RWPE2 (cell line): ENCODE measurements at regions not wholly inside any gene's neighbourhood (a gene's known extent, or its start where the extent isn't known, plus 50 kb on each side); places are given as distances from the start of the nearest gene placed in this dataset.

ENCODE experiments used
- ATAC-seq: fragments of 200-7000 bp; cut with Tn5 transposase; 3 replicates; pipeline ENCODE4 v1.9.1; 2021; ENCODE audit warnings: low read depth
- DNase-seq: peaks from one replicate; pipeline ENCODE4 v3.0.0-alpha.2; 2020; ENCODE audit warnings: low spot score
- H3K27ac ChIP-seq: fragments of 450-650 bp; 2 replicates; pipeline ENCODE4 v1.5.1; 2017; ENCODE audit warnings: mild to moderate bottlenecking; ENCODE audit not compliant: poor library complexity, severe bottlenecking
- H3K27me3 ChIP-seq: fragments of 250-450 bp; sonication (Bioruptor Pico); 2 replicates; pipeline ENCODE4 v1.5.1; 2021; ENCODE audit warnings: mild to moderate bottlenecking, moderate library complexity; ENCODE audit not compliant: insufficient read depth, poor library complexity, severe bottlenecking
- H3K36me3 ChIP-seq: fragments of 250-450 bp; sonication (Bioruptor Pico); 2 replicates; pipeline ENCODE4 v1.5.1; 2020; ENCODE audit warnings: low read depth, mild to moderate bottlenecking, moderate library complexity
- H3K4me1 ChIP-seq: fragments of 250-450 bp; sonication (Bioruptor Pico); 2 replicates; pipeline ENCODE4 v1.5.1; 2021; ENCODE audit warnings: mild to moderate bottlenecking, moderate library complexity; ENCODE audit not compliant: insufficient read depth, poor library complexity, severe bottlenecking
- H3K4me3 ChIP-seq: fragments of 250-450 bp; sonication (Bioruptor Pico); 2 replicates; pipeline ENCODE4 v1.5.1; 2021; ENCODE audit warnings: mild to moderate bottlenecking, moderate library complexity; ENCODE audit not compliant: severe bottlenecking
- H3K9me3 ChIP-seq: fragments of 250-450 bp; sonication (Bioruptor Pico); 2 replicates; pipeline ENCODE4 v1.5.1; 2021; ENCODE audit warnings: mild to moderate bottlenecking, moderate library complexity; ENCODE audit not compliant: severe bottlenecking
- TF ChIP-seq, protein P1 (sequence below): fragments of 450-650 bp; IDR thresholded peaks from one replicate; pipeline ENCODE4 v1.5.1; 2017; ENCODE audit warnings: mild to moderate bottlenecking, moderate library complexity; ENCODE audit not compliant: poor library complexity, severe bottlenecking

DNA sequence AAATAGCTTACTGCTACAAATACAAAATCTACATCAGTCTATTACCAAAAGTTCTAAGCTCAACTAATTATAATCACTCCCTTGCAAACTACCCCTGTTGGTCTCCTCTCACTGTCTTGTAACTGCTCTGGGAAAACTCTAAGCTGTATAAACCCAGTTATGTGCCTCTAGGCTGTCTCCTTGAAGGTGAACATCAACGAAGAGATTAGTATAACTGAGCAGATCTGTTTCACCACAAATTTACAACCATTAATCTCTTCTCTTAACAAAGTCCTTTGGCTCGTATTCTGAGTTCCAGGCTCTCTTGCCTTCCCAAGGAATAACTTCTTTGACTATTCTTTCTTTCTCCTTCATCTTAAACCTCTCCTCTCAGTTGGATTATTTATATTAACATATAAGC is 84.4 kb upstream of the PRMT6 start:
- Histone ChIP-seq H3K27ac (no peak overlapping the region), H3K9me3 (no peaks in the 10 kb centered on the region), H3K36me3 (no peaks in the 10 kb centered on the region), H3K27me3 (no peaks in the 10 kb centered on the region), H3K4me3 (no peak overlapping the region), H3K4me1 (no peaks in the 10 kb centered on the region)
- TF ChIP-seq, protein P1, sequence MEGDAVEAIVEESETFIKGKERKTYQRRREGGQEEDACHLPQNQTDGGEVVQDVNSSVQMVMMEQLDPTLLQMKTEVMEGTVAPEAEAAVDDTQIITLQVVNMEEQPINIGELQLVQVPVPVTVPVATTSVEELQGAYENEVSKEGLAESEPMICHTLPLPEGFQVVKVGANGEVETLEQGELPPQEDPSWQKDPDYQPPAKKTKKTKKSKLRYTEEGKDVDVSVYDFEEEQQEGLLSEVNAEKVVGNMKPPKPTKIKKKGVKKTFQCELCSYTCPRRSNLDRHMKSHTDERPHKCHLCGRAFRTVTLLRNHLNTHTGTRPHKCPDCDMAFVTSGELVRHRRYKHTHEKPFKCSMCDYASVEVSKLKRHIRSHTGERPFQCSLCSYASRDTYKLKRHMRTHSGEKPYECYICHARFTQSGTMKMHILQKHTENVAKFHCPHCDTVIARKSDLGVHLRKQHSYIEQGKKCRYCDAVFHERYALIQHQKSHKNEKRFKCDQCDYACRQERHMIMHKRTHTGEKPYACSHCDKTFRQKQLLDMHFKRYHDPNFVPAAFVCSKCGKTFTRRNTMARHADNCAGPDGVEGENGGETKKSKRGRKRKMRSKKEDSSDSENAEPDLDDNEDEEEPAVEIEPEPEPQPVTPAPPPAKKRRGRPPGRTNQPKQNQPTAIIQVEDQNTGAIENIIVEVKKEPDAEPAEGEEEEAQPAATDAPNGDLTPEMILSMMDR = no peak
- ATAC-seq (no peak), DNase-seq (no peak)

DNA sequence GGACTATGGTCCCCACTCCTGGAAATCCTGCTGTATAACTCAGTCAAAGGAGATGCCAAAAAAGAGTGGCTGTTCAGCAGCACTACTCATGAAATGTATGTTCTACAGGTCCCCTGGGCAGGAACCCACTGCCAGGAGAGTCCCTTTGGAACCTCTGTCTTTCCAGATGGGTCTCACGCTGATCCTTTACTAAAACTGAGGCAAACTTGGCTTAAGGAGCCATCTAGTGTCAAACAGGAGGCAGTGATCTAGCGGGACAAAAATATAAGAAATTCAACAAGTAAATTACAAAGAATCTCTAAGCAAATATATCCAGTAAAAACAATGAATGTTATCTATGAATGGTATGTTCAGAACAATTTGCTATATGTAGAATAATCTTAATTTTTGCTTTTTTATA is 80.5 kb upstream of the PRMT6 start:
- H3K4me3 ChIP-seq = no peak overlapping the region
- peaks cover 3% of the 10 kb centered on the region for H3K4me1 ChIP-seq
- no peaks in the 10 kb centered on the region for H3K27me3 ChIP-seq
- no peaks in the 10 kb centered on the region for H3K36me3 ChIP-seq
- ATAC-seq = no peak
- DNase-seq = no peak
- TF ChIP-seq, protein P1 = peak; percentile 15
- no peaks in the 10 kb centered on the region for H3K9me3 ChIP-seq
- no peak overlapping the region for H3K27ac ChIP-seq

GRCh38 chr1:106978477-106979322 is 77.8 kb upstream of the PRMT6 start:
- Histone ChIP-seq H3K36me3 (no peaks in the 10 kb centered on the region), H3K4me3 (no peak overlapping the region)

GRCh38 chr1:106979371-106979770 is 77.1 kb upstream of the PRMT6 start:
- Histone ChIP-seq H3K36me3 (no peaks in the 10 kb centered on the region), H3K27ac (no peak overlapping the region), H3K9me3 (no peaks in the 10 kb centered on the region), H3K27me3 (no peaks in the 10 kb centered on the region), H3K4me1 (peaks cover 3% of the 10 kb centered on the region), H3K4me3 (no peak overlapping the region)
- TF ChIP-seq, protein P1 = no peak
- ATAC-seq (no peak), DNase-seq (no peak)

More at GRCh38 chr1:106978477-106979322, 77.8 kb upstream of the PRMT6 start:
- TF ChIP-seq, protein P1 = no peak
- Histone ChIP-seq H3K27ac (no peak overlapping the region), H3K27me3 (no peaks in the 10 kb centered on the region), H3K9me3 (no peaks in the 10 kb centered on the region), H3K4me1 (peaks cover 3% of the 10 kb centered on the region)
- ATAC-seq (peak; percentile 63), DNase-seq (no peak)

GRCh38 chr1:106980121-106980520 is 76.4 kb upstream of the PRMT6 start:
- Histone ChIP-seq H3K9me3 (no peaks in the 10 kb centered on the region), H3K27me3 (no peaks in the 10 kb centered on the region), H3K4me3 (no peak overlapping the region), H3K4me1 (peaks cover 3% of the 10 kb centered on the region), H3K36me3 (no peaks in the 10 kb centered on the region), H3K27ac (no peak overlapping the region)
- ATAC-seq (no peak), DNase-seq (no peak)
- TF ChIP-seq, protein P1 = no peak
